GM18502 (cell line): ENCODE measurements at regions not wholly inside any gene's neighbourhood (a gene's known extent, or its start where the extent isn't known, plus 50 kb on each side); places are given as distances from the start of the nearest gene placed in this dataset.

Experiments
- ATAC-seq: cut with Tn5 transposase; IDR thresholded peaks from one replicate; pipeline ENCODE4 v1.9.1; 2021; ENCODE audit warnings: mild to moderate bottlenecking; ENCODE audit not compliant: unreplicated experiment, poor library complexity

- no peak for ATAC-seq
Observed at GRCh38 chr20:11249683-11250082, 575.9 kb upstream of the JAG1 start.

- ATAC-seq: no peak
Observed at GRCh38 chr20:11252447-11252846, 578.6 kb upstream of the JAG1 start.

- ATAC-seq: no peak
Observed at GRCh38 chr20:11255455-11255854, 581.7 kb upstream of the JAG1 start.

DNA sequence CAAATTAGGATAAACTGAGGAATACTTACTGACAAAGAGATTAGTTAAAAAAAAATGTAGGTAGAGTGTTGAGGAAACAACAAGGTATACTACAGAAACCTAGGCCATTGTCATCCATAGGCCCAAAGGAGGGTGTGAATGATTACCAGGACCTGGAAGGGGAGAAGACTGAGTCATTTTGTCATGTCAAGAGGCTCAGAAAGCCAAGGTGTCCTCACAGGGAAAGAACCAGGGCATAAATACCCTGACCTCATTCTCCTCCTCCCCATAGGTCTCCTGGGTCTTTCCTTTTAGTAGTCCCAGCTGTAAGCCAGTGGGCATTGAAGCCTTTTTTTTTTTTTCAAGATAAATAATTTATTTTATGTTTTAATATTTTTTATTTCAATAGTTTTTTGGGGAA is 582.1 kb upstream of the JAG1 start:
- ATAC-seq: no peak

GRCh38 chr20:11260611-11261010 is 586.8 kb upstream of the JAG1 start:
- no peak for ATAC-seq

GRCh38 chr20:11261533-11262000 is 587.8 kb upstream of the JAG1 start:
- ATAC-seq: no peak

- ATAC-seq: no peak
Observed at GRCh38 chr20:11266571-11266970, 592.8 kb upstream of the JAG1 start.

DNA sequence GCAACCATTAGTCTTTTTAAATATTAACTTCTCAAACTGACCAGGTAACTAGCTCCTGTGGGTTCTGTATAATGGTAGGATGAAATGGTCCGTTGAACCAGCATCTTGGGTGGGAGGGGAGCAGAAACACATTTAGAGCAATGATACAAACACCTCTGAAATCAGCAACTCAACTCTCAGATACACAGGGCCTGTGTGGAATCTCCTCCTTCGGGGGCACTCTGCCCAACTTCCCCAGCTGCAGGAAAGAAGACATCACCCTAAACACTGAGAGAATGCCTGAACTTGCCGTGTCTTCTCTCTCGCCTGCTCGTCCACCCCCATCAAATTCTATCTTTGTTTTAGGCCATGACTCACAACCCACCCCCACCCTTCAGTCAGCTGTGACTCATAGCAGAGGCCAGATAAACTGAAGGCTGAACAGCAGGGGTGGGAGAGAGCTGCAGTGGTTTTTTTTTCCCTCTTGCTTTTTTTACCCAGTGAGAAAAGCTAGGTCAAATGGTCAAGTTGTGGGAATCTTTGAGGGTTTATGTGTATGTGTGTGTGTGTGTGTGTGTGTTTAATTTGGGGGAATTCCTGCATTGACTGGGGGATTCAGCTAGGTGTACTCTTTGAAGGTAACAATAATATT is 593.4 kb upstream of the JAG1 start:
- ATAC-seq: peak; percentile 60

GRCh38 chr20:11267762-11268335 is 594.0 kb upstream of the JAG1 start:
- no peak for ATAC-seq

DNA sequence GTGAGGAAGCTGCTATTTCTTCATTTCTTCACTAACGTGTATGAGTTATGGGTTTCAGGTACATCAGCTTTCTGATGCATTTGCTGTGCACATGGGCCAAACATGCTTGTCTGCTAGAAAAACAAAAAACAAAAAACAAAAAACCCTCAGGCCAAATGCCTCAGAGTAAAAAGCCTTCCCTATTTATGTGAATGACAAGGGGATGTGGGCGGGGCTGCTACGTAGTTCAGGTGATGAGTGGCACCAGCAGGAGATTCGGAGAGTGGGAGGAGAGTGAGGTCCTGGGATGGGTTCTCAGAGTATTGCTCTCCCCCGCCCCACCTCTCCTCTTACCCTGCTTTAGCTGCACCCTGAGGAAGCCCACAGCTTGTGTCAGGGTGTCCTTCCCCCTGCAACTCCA is 596.8 kb upstream of the JAG1 start:
- ATAC-seq: no peak

GRCh38 chr20:11271319-11271718 is 597.5 kb upstream of the JAG1 start:
- no peak for ATAC-seq

GRCh38 chr20:11271920-11272594 is 598.3 kb upstream of the JAG1 start:
- ATAC-seq: no peak

DNA sequence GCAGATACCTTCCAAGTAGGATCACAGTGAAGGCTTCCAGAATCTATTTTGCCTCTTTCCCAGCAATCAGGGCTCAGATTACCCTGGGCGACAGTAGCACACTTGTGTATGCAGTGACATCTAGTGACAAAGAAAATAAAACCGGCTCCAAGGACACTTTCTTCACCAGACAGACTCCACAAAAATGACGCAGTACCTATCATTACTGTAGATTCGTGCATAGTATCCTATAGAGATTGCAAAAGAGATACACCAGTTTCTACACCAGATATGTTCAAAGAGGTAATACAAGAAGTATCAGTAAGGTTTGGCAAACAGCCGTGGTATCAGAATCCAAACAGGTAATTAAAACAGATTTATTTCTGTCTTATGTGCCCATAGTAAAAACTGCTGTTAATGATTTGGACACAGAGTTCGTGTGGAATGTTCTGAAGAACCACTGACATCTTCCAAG is 600.4 kb upstream of the JAG1 start:
- ATAC-seq: peak; percentile 71

GRCh38 chr20:11275740-11276139 is 601.9 kb upstream of the JAG1 start:
- ATAC-seq: no peak

- ATAC-seq: no peak
Observed at GRCh38 chr20:11277170-11277569, 603.4 kb upstream of the JAG1 start.

DNA sequence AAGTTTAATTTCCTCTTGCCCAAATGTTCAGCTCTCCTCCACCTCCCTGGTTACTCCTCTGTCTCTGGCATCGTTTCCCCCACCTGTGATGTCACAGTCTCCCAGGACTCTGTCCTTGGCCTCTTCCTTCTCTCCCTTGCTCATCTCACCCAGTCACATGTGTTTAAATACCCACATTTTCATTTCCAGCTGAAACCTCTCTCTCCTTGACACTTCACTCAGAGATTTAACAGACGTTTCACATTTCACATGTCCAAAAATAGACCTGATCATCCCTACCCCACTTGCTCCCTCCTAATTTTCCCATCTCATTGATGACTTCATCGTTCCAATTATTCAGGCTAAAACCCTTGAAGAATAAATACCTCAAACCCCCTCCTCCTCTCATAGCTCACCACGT is 604.1 kb upstream of the JAG1 start:
- no peak for ATAC-seq

DNA sequence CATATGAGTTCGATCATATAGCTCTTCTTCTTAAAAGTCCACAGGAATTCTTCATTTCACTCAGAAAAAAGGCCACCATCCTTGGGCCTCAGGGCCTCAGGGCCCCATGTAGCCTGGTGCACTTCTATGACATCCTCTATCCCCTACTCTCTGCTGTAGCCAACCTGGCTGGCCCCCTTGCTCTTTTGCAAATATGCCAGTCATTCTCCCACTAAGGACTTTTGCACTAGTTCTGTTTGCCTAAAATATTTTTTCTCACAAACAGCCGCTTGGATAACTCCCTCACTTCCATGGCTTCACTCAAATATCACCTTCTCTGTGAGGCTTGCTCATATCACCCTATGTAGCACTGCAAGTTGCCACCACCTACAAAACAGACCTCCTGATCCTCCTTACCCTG is 604.7 kb upstream of the JAG1 start:
- no peak for ATAC-seq

DNA sequence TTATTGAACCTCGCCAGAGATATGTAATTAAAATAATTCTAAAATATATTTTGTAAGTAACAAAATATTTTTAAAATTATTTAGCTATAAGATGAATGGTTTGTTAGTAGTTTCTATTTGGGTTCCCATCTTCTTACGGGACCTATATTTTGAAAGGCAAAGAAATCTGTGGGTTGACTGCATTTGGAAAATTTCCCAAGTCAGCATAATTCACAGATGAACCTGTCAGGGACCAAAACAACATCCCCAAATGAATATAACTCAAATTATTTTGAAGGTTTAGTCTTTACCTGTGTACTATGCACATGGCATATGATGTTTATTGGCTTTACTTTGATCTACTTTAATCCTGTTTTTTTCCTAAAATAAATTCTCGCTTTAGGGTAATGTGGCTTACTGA is 607.4 kb upstream of the JAG1 start:
- no peak for ATAC-seq

GRCh38 chr20:11281768-11282167 is 608.0 kb upstream of the JAG1 start:
- no peak for ATAC-seq

DNA sequence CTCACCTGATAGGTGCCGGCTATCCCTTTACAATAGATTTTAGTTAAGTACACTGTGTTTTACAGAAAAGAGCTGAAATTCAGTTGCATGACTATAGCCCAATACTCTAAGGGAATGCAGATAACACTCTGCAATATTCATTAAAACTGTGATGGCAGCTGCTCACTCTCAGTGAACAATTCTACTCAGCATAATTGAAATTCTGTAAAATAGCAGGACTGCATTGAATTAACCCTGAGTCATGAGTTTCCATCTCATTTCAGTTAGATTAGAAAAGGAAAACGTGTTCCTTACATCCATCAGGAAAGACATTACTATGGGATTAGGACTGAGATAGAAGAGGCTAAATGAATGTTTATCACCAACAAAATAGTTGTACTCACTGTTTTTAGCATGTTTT is 613.3 kb upstream of the JAG1 start:
- no peak for ATAC-seq

GRCh38 chr20:11296221-11296620 is 621.5 kb upstream of the BTBD3 start:
- no peak for ATAC-seq

GRCh38 chr20:11296951-11297350 is 620.7 kb upstream of the BTBD3 start:
- no peak for ATAC-seq
